OCI-LY3 (cell line): ENCODE measurements at regions not wholly inside any gene's neighbourhood (a gene's known extent, or its start where the extent isn't known, plus 50 kb on each side); places are given as distances from the start of the nearest gene placed in this dataset.

Experiments
- H2AFZ ChIP-seq: fragments of 200-600, 300-600 bp; shearing (Covaris generic); 2 replicates; pipeline ENCODE4 v1.6.0; 2014; ENCODE audit warnings: antibody characterized with exemption, low read depth, low read length
- H3K27ac ChIP-seq: fragments of 200-600, 300-600 bp; sonication (generic); 2 replicates; pipeline ENCODE4 v1.5.1; 2014; ENCODE audit warnings: mild to moderate bottlenecking, low read length, moderate library complexity, mixed read lengths
- H3K27me3 ChIP-seq: fragments of 200-600, 300-600 bp; sonication (generic); 2 replicates; pipeline ENCODE4 v1.6.1; 2014; ENCODE audit warnings: low read depth, low read length, mixed read lengths
- H3K36me3 ChIP-seq: fragments of 200-600, 300-600 bp; sonication (generic); replicated peaks from 2 replicates; pipeline ENCODE3; 2014; ENCODE audit warnings: low read depth, low read length, mixed read lengths
- H3K4me1 ChIP-seq: fragments of 300-600, 200-600 bp; sonication (generic); 2 replicates; pipeline ENCODE4 v1.6.1; 2014; ENCODE audit warnings: low read length, mixed read lengths
- H3K4me2 ChIP-seq: fragments of 200-600, 300-600 bp; sonication (generic); 2 replicates; pipeline ENCODE4 v1.6.1; 2014; ENCODE audit warnings: low read length, mixed read lengths
- H3K4me3 ChIP-seq: fragments of 300-600, 200-600 bp; sonication (generic); 2 replicates; pipeline ENCODE4 v1.5.1; 2014; ENCODE audit warnings: antibody characterized with exemption, mild to moderate bottlenecking, low read length, moderate library complexity
- H3K79me2 ChIP-seq: fragments of 300-600, 200-600 bp; shearing (Covaris generic); 2 replicates; pipeline ENCODE4 v1.6.1; 2014; ENCODE audit warnings: mild to moderate bottlenecking, low read length, mixed read lengths
- H3K9ac ChIP-seq: fragments of 300-600, 200-600 bp; shearing (Covaris generic); 2 replicates; pipeline ENCODE4 v1.6.0; 2014; ENCODE audit warnings: mild to moderate bottlenecking, low read length, moderate library complexity
- H3K9me3 ChIP-seq: fragments of 200-600, 300-600 bp; shearing (Covaris generic); 2 replicates; pipeline ENCODE4 v1.6.1; 2014; ENCODE audit warnings: low read length, mixed read lengths; ENCODE audit not compliant: insufficient read depth
- H4K20me1 ChIP-seq: fragments of 200-600, 300-600 bp; sonication (generic); 2 replicates; pipeline ENCODE4 v1.6.1; 2016; ENCODE audit warnings: low read length, mixed read lengths; ENCODE audit not compliant: insufficient read depth
- CTCF ChIP-seq: fragments of 200-600, 300-600 bp; sonication (generic); IDR thresholded peaks from 2 replicates; pipeline ENCODE4 v1.5.1; 2014; ENCODE audit warnings: antibody characterized with exemption, low read length, low read depth
- EZH2phosphoT487 ChIP-seq: fragments of 200-600 bp; shearing (Covaris generic); IDR thresholded peaks from 2 replicates; pipeline ENCODE4 v1.6.1; 2018; ENCODE audit warnings: antibody characterized with exemption, mixed run types, low read depth

- Histone ChIP-seq H3K79me2 (no peaks in the 10 kb centered on the region), H4K20me1 (no peaks in the 10 kb centered on the region), H2AFZ (no peak overlapping the region), H3K27ac (no peak overlapping the region), H3K4me3 (no peak overlapping the region), H3K27me3 (no peaks in the 10 kb centered on the region), H3K9me3 (no peaks in the 10 kb centered on the region), H3K4me1 (no peaks in the 10 kb centered on the region), H3K9ac (no peak overlapping the region), H3K36me3 (no peaks in the 10 kb centered on the region), H3K4me2 (no peak overlapping the region)
- no peak for TF ChIP-seq EZH2phosphoT487
These were observed 59.0 kb upstream of the CRY1 start for GRCh38 chr12:107152315-107152714.

GRCh38 chr12:107159384-107159900 lies 66.1 kb upstream of the CRY1 start:
- no peaks in the 10 kb centered on the region for H3K4me1 ChIP-seq
- no peaks in the 10 kb centered on the region for H3K79me2 ChIP-seq
- H3K4me2 ChIP-seq, result no peak overlapping the region
- no peaks in the 10 kb centered on the region for H3K9me3 ChIP-seq
- no peak for TF ChIP-seq EZH2phosphoT487
- TF ChIP-seq CTCF, result no peak
- no peak overlapping the region for H3K4me3 ChIP-seq
- H3K27me3 ChIP-seq, result peaks cover 29% of the 10 kb centered on the region
- no peak overlapping the region for H3K9ac ChIP-seq
- no peaks in the 10 kb centered on the region for H3K36me3 ChIP-seq
- H4K20me1 ChIP-seq, result no peaks in the 10 kb centered on the region
- no peak overlapping the region for H2AFZ ChIP-seq
- H3K27ac ChIP-seq, result no peak overlapping the region

GRCh38 chr12:107163413-107163812 lies 70.1 kb upstream of the CRY1 start:
- no peak overlapping the region for H3K9ac ChIP-seq
- no peak overlapping the region for H3K4me3 ChIP-seq
- no peaks in the 10 kb centered on the region for H3K4me1 ChIP-seq
- H4K20me1 ChIP-seq, result no peaks in the 10 kb centered on the region
- no peak overlapping the region for H3K27ac ChIP-seq
- no peaks in the 10 kb centered on the region for H3K36me3 ChIP-seq
- H3K4me2 ChIP-seq, result no peak overlapping the region
- peaks cover 25% of the 10 kb centered on the region for H3K27me3 ChIP-seq
- TF ChIP-seq EZH2phosphoT487 (no peak), CTCF (no peak)
- H3K79me2 ChIP-seq, result no peaks in the 10 kb centered on the region
- no peak overlapping the region for H2AFZ ChIP-seq
- no peaks in the 10 kb centered on the region for H3K9me3 ChIP-seq

- Histone ChIP-seq H3K4me1 (no peaks in the 10 kb centered on the region), H4K20me1 (no peaks in the 10 kb centered on the region), H3K79me2 (no peaks in the 10 kb centered on the region), H2AFZ (no peak overlapping the region), H3K4me2 (no peak overlapping the region), H3K9ac (no peak overlapping the region), H3K27ac (no peak overlapping the region), H3K36me3 (no peaks in the 10 kb centered on the region), H3K9me3 (no peaks in the 10 kb centered on the region), H3K27me3 (peaks cover 15% of the 10 kb centered on the region), H3K4me3 (no peak overlapping the region)
- TF ChIP-seq EZH2phosphoT487, result no peak
- TF ChIP-seq CTCF, result no peak
These were observed 71.0 kb upstream of the CRY1 start for GRCh38 chr12:107164392-107164791.

GRCh38 chr12:107165581-107165980 lies 72.2 kb upstream of the CRY1 start:
- Histone ChIP-seq H3K36me3 (no peaks in the 10 kb centered on the region), H3K9me3 (no peaks in the 10 kb centered on the region), H3K4me1 (no peaks in the 10 kb centered on the region), H3K4me3 (no peak overlapping the region), H3K9ac (no peak overlapping the region), H2AFZ (no peak overlapping the region), H3K4me2 (no peak overlapping the region), H3K27ac (no peak overlapping the region), H4K20me1 (no peaks in the 10 kb centered on the region), H3K27me3 (peaks cover 14% of the 10 kb centered on the region; the same call in 1 of the 2 replicates), H3K79me2 (no peaks in the 10 kb centered on the region)
- TF ChIP-seq CTCF, result no peak
- no peak for TF ChIP-seq EZH2phosphoT487
